K562 (cell line): ENCODE measurements at regions not wholly inside any gene's neighbourhood (a gene's known extent, or its start where the extent isn't known, plus 50 kb on each side); places are given as distances from the start of the nearest gene placed in this dataset.
A peak's percentile ranks its signal among the peaks of the same experiment; 100 is the strongest.

Experiments used
- ATAC-seq: fragments of 200-7000 bp; cut with Tn5 transposase; 3 replicates; pipeline ENCODE4 v1.9.1; 2020; ENCODE audit warnings: moderate library complexity
- BruUV-seq: library from RNA; stranded (reverse); fragments of 400-500 nt; replicated peaks from 2 replicates; lab custom pipeline; 2021; lab: Mats Ljungman, UMichigan
- CTCF ChIA-PET: fragments of 300-600 bp; formaldehyde crosslinking; extraction: SDS; loops from one replicate; lab custom pipeline; 2021; ENCODE audit warnings: low intra/inter-chr PET ratio; lab: Yijun Ruan, JAX
- POLR2A ChIA-PET: fragments of 300-600, 350-650 bp; sonication (Branson Sonifier 250); formaldehyde crosslinking; extraction: SDS; loops from one replicate; lab custom pipeline; 2021; ENCODE audit warnings: antibody characterized with exemption, inconsistent platforms; lab: Yijun Ruan, JAX
- DNase-seq, 4 experiments: peaks; one replicate each; pipeline versions ENCODE4 v3.0.0 to v3.0.0-alpha.2; 2011 to 2018; ENCODE audit warnings: low spot score in 3 of 4, mixed read lengths in 3 of 4; ENCODE audit errors: extremely low read depth in 1 of 4
- FAIRE-seq: peaks from 2 replicates; lab custom pipeline; 2011; peaks lifted over from hg19 to GRCh38; lab: Jason Lieb, UNC
- H2AFZ ChIP-seq: 2 replicates; pipeline ENCODE4 v1.6.0; 2011; ENCODE audit warnings: low read depth, low read length, control low read depth, inconsistent platforms
- H3K27ac ChIP-seq: fragments of 200-600 bp; 3 replicates; pipeline ENCODE4 v1.8.0; 2011; ENCODE audit warnings: low read depth, mild to moderate bottlenecking, control low read depth, inconsistent platforms, low read length, moderate library complexity, mixed read lengths; ENCODE audit errors: extremely low read depth
- H3K27me3 ChIP-seq, 2 experiments: fragments of 300-600 bp in 1 of 2; 2 replicates in 1 of 2; 3 replicates in 1 of 2; pipeline versions ENCODE4 v1.6.0 to v1.8.0; 2011; ENCODE audit warnings: inconsistent platforms in 2 of 2, low read length in 2 of 2, mild to moderate bottlenecking in 1 of 2, mixed read lengths in 1 of 2, moderate library complexity in 1 of 2; ENCODE audit not compliant: control insufficient read depth in 2 of 2, insufficient read depth in 2 of 2
- H3K36me3 ChIP-seq: fragments of 300-600 bp; 3 replicates; pipeline ENCODE4 v1.8.0; 2011; ENCODE audit warnings: mild to moderate bottlenecking, low read length, inconsistent platforms; ENCODE audit not compliant: control insufficient read depth, insufficient read depth
- H3K4me1 ChIP-seq, 2 experiments: fragments of 200-600 bp in 1 of 2; replicated peaks in 1 of 2; 2 replicates in 1 of 2; 3 replicates in 1 of 2; pipeline versions ENCODE4 v1.5.1 to v1.8.0; 2011; ENCODE audit warnings: inconsistent platforms in 2 of 2, low read length in 2 of 2, mild to moderate bottlenecking in 1 of 2, mixed read lengths in 1 of 2, moderate library complexity in 1 of 2; ENCODE audit not compliant: control insufficient read depth in 2 of 2, insufficient read depth in 2 of 2
- H3K4me2 ChIP-seq: 2 replicates; pipeline ENCODE4 v1.6.1; 2011; ENCODE audit warnings: low read length, control low read depth, inconsistent platforms, mixed read lengths; ENCODE audit not compliant: insufficient read depth
- H3K4me3 ChIP-seq: fragments of 200-600 bp; sonication (generic), shearing (Covaris generic); 2 replicates; pipeline ENCODE4 v1.5.1; 2016; ENCODE audit warnings: control low read depth, inconsistent platforms
- H3K79me2 ChIP-seq: fragments of 200-600 bp; 3 replicates; pipeline ENCODE4 v1.8.0; 2011; ENCODE audit warnings: low read length, inconsistent platforms; ENCODE audit not compliant: control insufficient read depth, insufficient read depth
- H3K9ac ChIP-seq, 2 experiments: 2 replicates each; pipeline versions ENCODE4 v1.6.0 to v1.6.1; 2011; ENCODE audit warnings: low read depth in 2 of 2, low read length in 2 of 2, control low read depth in 1 of 2, inconsistent platforms in 1 of 2, mild to moderate bottlenecking in 1 of 2, mixed read lengths in 1 of 2; ENCODE audit not compliant: insufficient read depth in 1 of 2
- H3K9me1 ChIP-seq: one replicate; pipeline ENCODE4 v1.6.0; 2011; ENCODE audit warnings: inconsistent platforms, mild to moderate bottlenecking, low read length, moderate library complexity; ENCODE audit not compliant: control insufficient read depth, insufficient read depth
- H3K9me3 ChIP-seq: replicated peaks from 2 replicates; pipeline ENCODE4 v1.5.1; 2011; ENCODE audit warnings: low read depth, low read length, inconsistent platforms; ENCODE audit not compliant: control insufficient read depth, insufficient read depth
- H4K20me1 ChIP-seq: replicated peaks from 2 replicates; pipeline ENCODE4 v1.6.1; 2011; ENCODE audit warnings: low read length, inconsistent platforms, mixed read lengths; ENCODE audit not compliant: control insufficient read depth, insufficient read depth
- CGGBP1 ChIP-seq: fragments of 250-450 bp; sonication (Bioruptor Pico); IDR thresholded peaks from 2 replicates; pipeline ENCODE4 v1.9.0; 2021; ENCODE audit warnings: mild to moderate bottlenecking
- LARP7 ChIP-seq: fragments of 450-650 bp; IDR thresholded peaks from 2 replicates; pipeline ENCODE4 v1.6.1; 2016
- ZNF316 ChIP-seq: fragments of 450-650 bp; IDR thresholded peaks from 2 replicates; pipeline ENCODE4 v1.6.1; 2016
- ZNF551 ChIP-seq: fragments of 250-450 bp; sonication (Bioruptor Pico); IDR thresholded peaks from 2 replicates; pipeline ENCODE4 v1.5.0; 2021; ENCODE audit warnings: mild to moderate bottlenecking, moderate library complexity
- WGBS: fragments of 100-300 bp; shearing (Covaris generic); methylation state at CpG from one replicate; pipeline ENCODE4 v1.1.6; 2016; ENCODE audit warnings: low coverage, mixed read lengths; ENCODE audit not compliant: insufficient coverage; ENCODE audit errors: missing lambda C conversion rate; 5-methylcytosine and 5-hydroxymethylcytosine counted together
- in situ Hi-C: fragments of 300-500 bp; cut with MboI; formaldehyde crosslinking; loops from 4 replicates; pipeline ENCODE4 v1.15.0; 2018; ENCODE audit warnings: inconsistent platforms, mixed read lengths
- intact Hi-C: fragments of 100-400 bp; cut with micrococcal nuclease; formaldehyde crosslinking; loops from 2 replicates; pipeline ENCODE4 v1.14.2; 2022
- TF ChIP-seq, protein P1 (sequence below): fragments of 250-450 bp; sonication (Bioruptor Pico); IDR thresholded peaks from 2 replicates; pipeline ENCODE4 v1.8.0; 2022; ENCODE audit warnings: moderate library complexity, mild to moderate bottlenecking, inconsistent platforms
- TF ChIP-seq, protein P2 (sequence below): sonication (generic); formaldehyde crosslinking; IDR thresholded peaks from 2 replicates; pipeline ENCODE4 v1.8.1; 2023; ENCODE audit warnings: mild to moderate bottlenecking, missing genetic modification reagents, moderate library complexity

- Histone ChIP-seq H3K9ac (no peak overlapping the region), H3K79me2 (no peaks in the 10 kb centered on the region), H3K36me3 (no peaks in the 10 kb centered on the region), H2AFZ (no peak overlapping the region), H4K20me1 (no peaks in the 10 kb centered on the region), H3K4me1 (no peaks in the 10 kb centered on the region), H3K9me1 (no peaks in the 10 kb centered on the region), H3K27ac (no peak overlapping the region), H3K9me3 (no peaks in the 10 kb centered on the region), H3K4me2 (no peak overlapping the region), H3K4me3 (no peak overlapping the region), H3K27me3 (no peaks in the 10 kb centered on the region)
- intact Hi-C loops (no loop called here), in situ Hi-C loops (no loop called here)
- CTCF ChIA-PET: no interaction called here
- DNase-seq (no peak), FAIRE-seq (no peak), ATAC-seq (no peak)
- TF ChIP-seq LARP7 (no peak), ZNF316 (peak; percentile 12; the same call in 1 of the 2 replicates), ZNF551 (CRISPR knock-in tag) (no peak), CGGBP1 (CRISPR knock-in tag) (no peak)
- TF ChIP-seq, protein P1, sequence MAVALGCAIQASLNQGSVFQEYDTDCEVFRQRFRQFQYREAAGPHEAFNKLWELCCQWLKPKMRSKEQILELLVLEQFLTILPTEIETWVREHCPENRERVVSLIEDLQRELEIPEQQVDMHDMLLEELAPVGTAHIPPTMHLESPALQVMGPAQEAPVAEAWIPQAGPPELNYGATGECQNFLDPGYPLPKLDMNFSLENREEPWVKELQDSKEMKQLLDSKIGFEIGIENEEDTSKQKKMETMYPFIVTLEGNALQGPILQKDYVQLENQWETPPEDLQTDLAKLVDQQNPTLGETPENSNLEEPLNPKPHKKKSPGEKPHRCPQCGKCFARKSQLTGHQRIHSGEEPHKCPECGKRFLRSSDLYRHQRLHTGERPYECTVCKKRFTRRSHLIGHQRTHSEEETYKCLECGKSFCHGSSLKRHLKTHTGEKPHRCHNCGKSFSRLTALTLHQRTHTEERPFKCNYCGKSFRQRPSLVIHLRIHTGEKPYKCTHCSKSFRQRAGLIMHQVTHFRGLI (CRISPR knock-in tag): no peak
- POLR2A ChIA-PET: no interaction called here
- no TSS peak for BruUV-seq
- 3% methylated on average over 4 of the region's 4 CpGs for WGBS
Measured at GRCh38 chr2:66834859-66835258, 399.9 kb downstream of the MEIS1 start.

DNA sequence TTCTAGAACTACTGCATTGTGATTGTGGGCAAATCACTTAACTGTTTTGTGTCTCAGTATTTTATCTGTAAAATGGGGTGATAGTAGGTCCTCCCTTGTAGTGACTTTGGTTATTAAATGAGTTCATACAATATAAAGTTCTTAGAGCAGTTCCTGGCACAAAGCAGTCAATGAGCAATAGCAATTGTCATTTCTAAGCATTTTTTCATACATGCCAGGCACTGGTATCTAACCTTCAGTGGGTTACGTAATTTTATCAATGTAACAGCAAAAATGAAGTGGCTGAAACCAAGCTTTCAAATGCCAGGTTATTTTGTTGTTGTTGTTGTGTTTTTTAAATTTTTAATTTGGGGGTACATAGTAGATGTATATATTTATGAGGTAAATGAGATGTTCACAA is 401.9 kb downstream of the MEIS1 start:
- Histone ChIP-seq H3K4me3 (no peak overlapping the region), H3K9me1 (no peaks in the 10 kb centered on the region), H3K4me2 (no peak overlapping the region), H2AFZ (no peak overlapping the region), H3K27me3 (no peaks in the 10 kb centered on the region), H3K9me3 (no peaks in the 10 kb centered on the region), H3K9ac (no peak overlapping the region), H3K4me1 (no peaks in the 10 kb centered on the region), H3K79me2 (no peaks in the 10 kb centered on the region), H3K27ac (no peak overlapping the region), H4K20me1 (no peaks in the 10 kb centered on the region), H3K36me3 (no peaks in the 10 kb centered on the region)
- DNase-seq (no peak), ATAC-seq (no peak), FAIRE-seq (no peak)
- CTCF ChIA-PET: no interaction called here
- no TSS peak for BruUV-seq
- in situ Hi-C loops (no loop called here), intact Hi-C loops (no loop called here)
- POLR2A ChIA-PET: no interaction called here
- 0% methylated on average over 1 of the region's 1 CpG for WGBS
- TF ChIP-seq, protein P2, sequence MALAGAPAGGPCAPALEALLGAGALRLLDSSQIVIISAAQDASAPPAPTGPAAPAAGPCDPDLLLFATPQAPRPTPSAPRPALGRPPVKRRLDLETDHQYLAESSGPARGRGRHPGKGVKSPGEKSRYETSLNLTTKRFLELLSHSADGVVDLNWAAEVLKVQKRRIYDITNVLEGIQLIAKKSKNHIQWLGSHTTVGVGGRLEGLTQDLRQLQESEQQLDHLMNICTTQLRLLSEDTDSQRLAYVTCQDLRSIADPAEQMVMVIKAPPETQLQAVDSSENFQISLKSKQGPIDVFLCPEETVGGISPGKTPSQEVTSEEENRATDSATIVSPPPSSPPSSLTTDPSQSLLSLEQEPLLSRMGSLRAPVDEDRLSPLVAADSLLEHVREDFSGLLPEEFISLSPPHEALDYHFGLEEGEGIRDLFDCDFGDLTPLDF (CRISPR knock-in tag): no peak
